CD4-positive, alpha-beta T cell (primary cell): ENCODE measurements at regions not wholly inside any gene's neighbourhood (a gene's known extent, or its start where the extent isn't known, plus 50 kb on each side); places are given as distances from the start of the nearest gene placed in this dataset.

Experiments used
- ATAC-seq: fragments of 200-7000 bp; cut with Tn5 transposase; one replicate; pipeline ENCODE4 v1.10.0; 2022; ENCODE audit warnings: mild to moderate bottlenecking; ENCODE audit not compliant: poor library complexity
- CTCF ChIA-PET: fragments of 350-600 bp; sonication (Branson Sonifier 250); formaldehyde crosslinking; loops from one replicate; lab custom pipeline; 2021; ENCODE audit warnings: antibody characterized with exemption, inconsistent platforms; lab: Charles Lee
- POLR2A ChIA-PET: fragments of 350-600 bp; sonication (Branson Sonifier 250); formaldehyde crosslinking; loops from one replicate; lab custom pipeline; 2021; ENCODE audit warnings: antibody characterized with exemption, inconsistent platforms; lab: Charles Lee
- DNase-seq, 14 experiments: peaks; one replicate each; pipeline ENCODE4 v3.0.0-alpha.2; 2013 to 2020; ENCODE audit warnings: mixed read lengths in 2 of 14
- H3K27ac ChIP-seq, 2 donors: one replicate each; pipeline versions ENCODE4 v1.5.1 to v1.7.0; 2013; ENCODE audit warnings: low read length in 2 of 2, low read depth in 1 of 2, mild to moderate bottlenecking in 1 of 2
- H3K27me3 ChIP-seq, 2 experiments: 1 replicate in 1 of 2; 2 replicates in 1 of 2; pipeline versions ENCODE4 v1.6.1 to v1.7.0; 2013; ENCODE audit warnings: low read length in 2 of 2, control low read depth in 1 of 2, mild to moderate bottlenecking in 1 of 2, moderate library complexity in 1 of 2; ENCODE audit not compliant: insufficient read depth in 2 of 2, control insufficient read depth in 1 of 2
- H3K36me3 ChIP-seq: one replicate; pipeline ENCODE4 v1.6.1; 2013; ENCODE audit warnings: low read length, control low read depth; ENCODE audit not compliant: insufficient read depth
- H3K4me1 ChIP-seq: one replicate; pipeline ENCODE4 v1.6.1; 2013; ENCODE audit warnings: low read length, control low read depth; ENCODE audit not compliant: insufficient read depth
- H3K4me3 ChIP-seq: one replicate; pipeline ENCODE4 v1.5.1; 2013; ENCODE audit warnings: mild to moderate bottlenecking, low read length, moderate library complexity
- H3K9me3 ChIP-seq, 2 experiments: 1 replicate in 1 of 2; 2 replicates in 1 of 2; pipeline versions ENCODE4 v1.6.1 to v1.7.0; 2013; ENCODE audit warnings: low read length in 2 of 2, mild to moderate bottlenecking in 2 of 2, control low read depth in 1 of 2, moderate library complexity in 1 of 2; ENCODE audit not compliant: control insufficient read depth in 1 of 2, insufficient read depth in 1 of 2
- H3K27ac Mint-ChIP-seq: one replicate; pipeline ENCODE4 v1.8.0; 2020; ENCODE audit warnings: mixed read lengths
- H3K27me3 Mint-ChIP-seq: one replicate; pipeline ENCODE4 v1.8.0; 2021; ENCODE audit warnings: mixed read lengths
- H3K36me3 Mint-ChIP-seq: one replicate; pipeline ENCODE4 v1.8.0; 2021; ENCODE audit warnings: low read depth, mixed read lengths
- H3K4me1 Mint-ChIP-seq: one replicate; pipeline ENCODE4 v1.8.0; 2021; ENCODE audit warnings: low read depth, mixed read lengths
- H3K4me3 Mint-ChIP-seq: one replicate; pipeline ENCODE4 v1.8.0; 2020; ENCODE audit warnings: mild to moderate bottlenecking, mixed read lengths
- H3K9me3 Mint-ChIP-seq: one replicate; pipeline ENCODE4 v1.8.0; 2020; ENCODE audit warnings: mixed read lengths
- CTCF ChIP-seq: fragments of 200-600 bp; IDR thresholded peaks from one replicate; pipeline ENCODE4 v1.8.0; 2022; ENCODE audit warnings: antibody characterized with exemption, mild to moderate bottlenecking
- intact Hi-C, 2 experiments: fragments of 100-400 bp; cut with DNase I in 1 of 2; cut with micrococcal nuclease in 1 of 2; formaldehyde crosslinking; loops; one replicate each; pipeline versions ENCODE4 v1.15.1 to v1.9.0; 2023 to 2025; cut with DNase I, micrococcal nuclease

- ChIA-PET CTCF (no interaction called here), POLR2A (no interaction called here)
- DNase-seq: no peak
- H3K4me3 ChIP-seq: no peak overlapping the region
- no peak overlapping the region for H3K27ac ChIP-seq
- H3K36me3 Mint-ChIP-seq: no peaks in the 10 kb centered on the region
- H3K27ac Mint-ChIP-seq: no peak overlapping the region
- intact Hi-C loops: no loop called here
- peaks cover 19% of the 10 kb centered on the region for H3K27me3 Mint-ChIP-seq
- H3K9me3 Mint-ChIP-seq: peaks cover 2% of the 10 kb centered on the region
- peaks cover 0 to 33% of the 10 kb centered on the region in 2 experiments for H3K9me3 ChIP-seq
- no peak for TF ChIP-seq CTCF
- H3K27me3 ChIP-seq: no peaks in the 10 kb centered on the region
- no peaks in the 10 kb centered on the region for H3K36me3 ChIP-seq
- H3K4me1 Mint-ChIP-seq: no peaks in the 10 kb centered on the region
- ATAC-seq: no peak
- H3K4me3 Mint-ChIP-seq: no peak overlapping the region
- no peaks in the 10 kb centered on the region for H3K4me1 ChIP-seq
Observed at GRCh38 chr3:127351775-127352350, 64.0 kb upstream of the PRR20G start.

- no peaks in the 10 kb centered on the region for H3K27me3 ChIP-seq
- H3K9me3 ChIP-seq: peaks cover 0 to 28% of the 10 kb centered on the region in 2 experiments
- POLR2A ChIA-PET: no interaction called here
- intact Hi-C loops: no loop called here
- DNase-seq: no peak
- H3K36me3 ChIP-seq: no peaks in the 10 kb centered on the region
- no peak overlapping the region for H3K27ac Mint-ChIP-seq
- H3K4me1 Mint-ChIP-seq: no peaks in the 10 kb centered on the region
- no peak for TF ChIP-seq CTCF
- no peaks in the 10 kb centered on the region for H3K36me3 Mint-ChIP-seq
- peaks cover 2% of the 10 kb centered on the region for H3K9me3 Mint-ChIP-seq
- H3K4me1 ChIP-seq: no peaks in the 10 kb centered on the region
- CTCF ChIA-PET: no interaction called here
- peaks cover 19% of the 10 kb centered on the region for H3K27me3 Mint-ChIP-seq
- H3K27ac ChIP-seq: no peak overlapping the region
- no peak for ATAC-seq
- H3K4me3 Mint-ChIP-seq: no peak overlapping the region
- H3K4me3 ChIP-seq: no peak overlapping the region
Observed at GRCh38 chr3:127351321-127351720, 63.5 kb upstream of the PRR20G start.

- no peak for ATAC-seq
- POLR2A ChIA-PET: no interaction called here
- TF ChIP-seq CTCF: no peak
- no peak overlapping the region for H3K4me3 ChIP-seq
- H3K27me3 ChIP-seq: no peaks in the 10 kb centered on the region
- Mint-ChIP-seq H3K36me3 (no peaks in the 10 kb centered on the region), H3K27ac (no peak overlapping the region), H3K4me1 (no peaks in the 10 kb centered on the region), H3K4me3 (no peak overlapping the region), H3K27me3 (peaks cover 19% of the 10 kb centered on the region), H3K9me3 (peaks cover 2% of the 10 kb centered on the region)
- no peaks in the 10 kb centered on the region for H3K4me1 ChIP-seq
- no peak for DNase-seq
- intact Hi-C loops: no loop called here
- peaks cover 0 to 24% of the 10 kb centered on the region in 2 experiments for H3K9me3 ChIP-seq
- no peaks in the 10 kb centered on the region for H3K36me3 ChIP-seq
- CTCF ChIA-PET: no interaction called here
- H3K27ac ChIP-seq: no peak overlapping the region
Observed at GRCh38 chr3:127350172-127351050, 62.6 kb upstream of the PRR20G start.
